ENCODE measurements at regions not wholly inside any gene's neighbourhood (a gene's known extent, or its start where the extent isn't known, plus 50 kb on each side); places are given as distances from the start of the nearest gene placed in this dataset.

DNA sequence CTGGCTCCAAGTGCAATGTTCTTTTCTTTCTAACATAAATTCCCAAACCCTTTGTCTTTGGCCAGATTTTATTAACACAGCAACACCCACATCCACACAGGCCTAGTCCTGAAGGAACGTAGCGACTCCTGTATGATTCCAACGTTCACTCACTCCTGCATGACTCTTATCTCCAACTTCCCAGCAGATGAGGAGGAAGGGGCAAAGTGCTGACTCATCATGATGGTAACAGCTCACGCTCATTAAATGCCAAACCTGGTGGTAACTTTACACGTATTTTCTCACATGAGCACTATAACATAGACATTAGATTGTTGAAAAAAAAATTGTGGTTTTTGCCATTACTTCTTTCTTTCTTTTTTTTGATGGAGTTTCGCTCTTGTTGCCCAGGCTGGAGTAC is 1349.5 kb downstream of the EFNA5 start:
- TF ChIP-seq POLR2A (IDR thresholded peaks at IDR 0.05; ENCODE audit: low read depth, low read length) (no peak), CEBPB (IDR thresholded peaks at IDR 0.05; ENCODE audit: low read depth, low read length) (no peak), MAZ (IDR thresholded peaks at IDR 0.05; ENCODE audit: borderline replicate concordance, low read depth, low read length) (no peak), MXI1 (IDR thresholded peaks at IDR 0.05; ENCODE audit: borderline replicate concordance, low read depth, low read length) (no peak)
- TF ChIP-seq, protein P1, sequence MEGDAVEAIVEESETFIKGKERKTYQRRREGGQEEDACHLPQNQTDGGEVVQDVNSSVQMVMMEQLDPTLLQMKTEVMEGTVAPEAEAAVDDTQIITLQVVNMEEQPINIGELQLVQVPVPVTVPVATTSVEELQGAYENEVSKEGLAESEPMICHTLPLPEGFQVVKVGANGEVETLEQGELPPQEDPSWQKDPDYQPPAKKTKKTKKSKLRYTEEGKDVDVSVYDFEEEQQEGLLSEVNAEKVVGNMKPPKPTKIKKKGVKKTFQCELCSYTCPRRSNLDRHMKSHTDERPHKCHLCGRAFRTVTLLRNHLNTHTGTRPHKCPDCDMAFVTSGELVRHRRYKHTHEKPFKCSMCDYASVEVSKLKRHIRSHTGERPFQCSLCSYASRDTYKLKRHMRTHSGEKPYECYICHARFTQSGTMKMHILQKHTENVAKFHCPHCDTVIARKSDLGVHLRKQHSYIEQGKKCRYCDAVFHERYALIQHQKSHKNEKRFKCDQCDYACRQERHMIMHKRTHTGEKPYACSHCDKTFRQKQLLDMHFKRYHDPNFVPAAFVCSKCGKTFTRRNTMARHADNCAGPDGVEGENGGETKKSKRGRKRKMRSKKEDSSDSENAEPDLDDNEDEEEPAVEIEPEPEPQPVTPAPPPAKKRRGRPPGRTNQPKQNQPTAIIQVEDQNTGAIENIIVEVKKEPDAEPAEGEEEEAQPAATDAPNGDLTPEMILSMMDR (conservative IDR thresholded peaks at IDR 0.05; ENCODE audit: low read depth, low read length) = no peak
- TF ChIP-seq, protein P2, sequence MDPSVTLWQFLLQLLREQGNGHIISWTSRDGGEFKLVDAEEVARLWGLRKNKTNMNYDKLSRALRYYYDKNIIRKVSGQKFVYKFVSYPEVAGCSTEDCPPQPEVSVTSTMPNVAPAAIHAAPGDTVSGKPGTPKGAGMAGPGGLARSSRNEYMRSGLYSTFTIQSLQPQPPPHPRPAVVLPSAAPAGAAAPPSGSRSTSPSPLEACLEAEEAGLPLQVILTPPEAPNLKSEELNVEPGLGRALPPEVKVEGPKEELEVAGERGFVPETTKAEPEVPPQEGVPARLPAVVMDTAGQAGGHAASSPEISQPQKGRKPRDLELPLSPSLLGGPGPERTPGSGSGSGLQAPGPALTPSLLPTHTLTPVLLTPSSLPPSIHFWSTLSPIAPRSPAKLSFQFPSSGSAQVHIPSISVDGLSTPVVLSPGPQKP (IDR thresholded peaks at IDR 0.05; ENCODE audit: borderline replicate concordance, low read depth, low read length) = no peak

All from IMR-90 (cell line).